ENCODE measurements at regions not wholly inside any gene's neighbourhood (a gene's known extent, or its start where the extent isn't known, plus 50 kb on each side); places are given as distances from the start of the nearest gene placed in this dataset.

- TF ChIP-seq POLR2AphosphoS5 (IDR thresholded peaks at IDR 0.05): no peak
- TF ChIP-seq, protein P1, sequence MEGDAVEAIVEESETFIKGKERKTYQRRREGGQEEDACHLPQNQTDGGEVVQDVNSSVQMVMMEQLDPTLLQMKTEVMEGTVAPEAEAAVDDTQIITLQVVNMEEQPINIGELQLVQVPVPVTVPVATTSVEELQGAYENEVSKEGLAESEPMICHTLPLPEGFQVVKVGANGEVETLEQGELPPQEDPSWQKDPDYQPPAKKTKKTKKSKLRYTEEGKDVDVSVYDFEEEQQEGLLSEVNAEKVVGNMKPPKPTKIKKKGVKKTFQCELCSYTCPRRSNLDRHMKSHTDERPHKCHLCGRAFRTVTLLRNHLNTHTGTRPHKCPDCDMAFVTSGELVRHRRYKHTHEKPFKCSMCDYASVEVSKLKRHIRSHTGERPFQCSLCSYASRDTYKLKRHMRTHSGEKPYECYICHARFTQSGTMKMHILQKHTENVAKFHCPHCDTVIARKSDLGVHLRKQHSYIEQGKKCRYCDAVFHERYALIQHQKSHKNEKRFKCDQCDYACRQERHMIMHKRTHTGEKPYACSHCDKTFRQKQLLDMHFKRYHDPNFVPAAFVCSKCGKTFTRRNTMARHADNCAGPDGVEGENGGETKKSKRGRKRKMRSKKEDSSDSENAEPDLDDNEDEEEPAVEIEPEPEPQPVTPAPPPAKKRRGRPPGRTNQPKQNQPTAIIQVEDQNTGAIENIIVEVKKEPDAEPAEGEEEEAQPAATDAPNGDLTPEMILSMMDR (IDR thresholded peaks at IDR 0.05 in 8 of 11, conservative IDR thresholded peaks at IDR 0.05 in 3 of 11): no peak
- intact Hi-C loops (cut with DNase I; ENCODE audit: low total_unique reads): no loop called here
- no peaks in the 10 kb centered on the region for H3K36me3 ChIP-seq
- H3K27me3 ChIP-seq (replicated peaks in 1 of 7): no peaks in the 10 kb centered on the region
- no peak for DNase-seq
- peaks cover 0 to 17% (median 0%) of the 10 kb centered on the region in 8 donors for H3K9me3 ChIP-seq
- H3K27ac ChIP-seq: no peak overlapping the region
- no peak overlapping the region for H3K4me3 ChIP-seq
- 87 to 90% (median 89%) methylated on average over 5 of the region's 5 CpGs for WGBS, 5 donors
- no peaks in the 10 kb centered on the region for H3K4me1 ChIP-seq
Observed at GRCh38 chr3:159443266-159443665, 545.4 kb upstream of the IL12A start.

DNA sequence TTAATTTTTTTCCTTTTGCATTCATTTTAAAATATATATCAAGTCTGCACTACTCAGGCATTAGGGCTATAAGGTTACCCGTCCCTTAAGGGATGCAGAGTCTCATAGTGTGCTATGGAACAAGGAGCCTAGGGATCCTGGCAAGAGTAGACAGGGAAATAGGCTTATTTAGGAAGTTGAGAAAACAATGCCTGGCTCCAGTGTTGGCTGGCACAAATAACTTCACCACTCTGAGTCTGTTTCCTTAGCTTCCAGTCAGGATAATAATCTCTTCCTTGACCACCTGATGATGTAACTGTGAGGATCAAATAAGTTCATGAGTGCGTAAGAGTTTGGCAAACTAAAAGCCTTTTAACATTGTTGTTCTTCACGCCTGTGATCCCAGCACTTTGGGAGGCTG, 540.8 kb upstream of the IL12A start:
- intact Hi-C loops (cut with DNase I; ENCODE audit: low total_unique reads): no loop called here
- 62 to 74% (median 65%) methylated on average over 3 of the region's 3 CpGs for WGBS, 5 donors
- TF ChIP-seq POLR2A (IDR thresholded peaks at IDR 0.05) (no peak), POLR2AphosphoS5 (IDR thresholded peaks at IDR 0.05) (no peak)
- H3K27ac ChIP-seq: no peak overlapping the region
- DNase-seq: no peak
- H3K9me3 ChIP-seq: peaks cover 0 to 5% (median 0%) of the 10 kb centered on the region in 8 donors
- H3K4me1 ChIP-seq: no peaks in the 10 kb centered on the region
- no peak overlapping the region for H3K4me3 ChIP-seq
- H3K36me3 ChIP-seq: no peaks in the 10 kb centered on the region
- H3K27me3 ChIP-seq (replicated peaks in 1 of 7): no peaks in the 10 kb centered on the region

DNA sequence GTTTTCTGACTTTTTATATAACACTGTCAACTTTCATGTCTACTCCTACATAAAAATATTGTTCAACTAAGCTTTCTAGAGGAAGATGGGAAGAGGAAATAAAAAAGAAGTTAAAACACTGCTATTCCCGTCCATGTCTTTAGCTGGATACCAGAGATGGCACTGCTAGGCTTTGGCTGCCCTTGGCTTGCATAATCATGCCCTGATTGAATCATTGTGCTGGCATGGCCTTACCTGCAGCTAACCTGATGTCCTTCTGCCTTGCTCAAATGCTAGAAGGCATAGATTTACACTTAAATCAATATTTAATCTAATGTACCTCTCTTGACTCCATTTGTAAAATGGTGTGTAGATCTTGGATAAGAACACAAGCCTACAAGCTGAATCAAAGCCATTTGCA, 539.7 kb upstream of the IL12A start:
- H3K27ac ChIP-seq: no peak overlapping the region
- intact Hi-C loops (cut with DNase I; ENCODE audit: low total_unique reads): no loop called here
- no peak for DNase-seq

DNA sequence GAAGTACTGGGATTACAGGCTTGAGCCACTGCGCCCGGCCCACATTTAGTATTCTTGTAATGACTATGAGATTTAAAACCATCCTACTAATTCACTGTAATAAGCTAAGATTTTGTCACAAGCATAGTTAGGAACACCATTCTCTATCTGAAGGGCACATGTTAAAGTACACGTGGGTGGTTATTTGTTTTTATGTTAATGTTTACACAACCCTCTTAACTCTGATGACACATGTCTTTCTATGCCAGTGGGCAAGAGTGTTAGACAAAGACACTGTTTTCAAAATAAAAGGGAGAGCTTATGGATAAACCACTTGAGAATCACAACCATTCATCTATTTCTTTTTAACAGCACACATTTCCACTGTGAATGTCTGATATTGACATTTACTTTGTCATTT, 537.6 kb upstream of the IL12A start:
- no peaks in the 10 kb centered on the region for H3K27me3 ChIP-seq (replicated peaks in 1 of 7)
- no peak overlapping the region for H3K27ac ChIP-seq
- DNase-seq: no peak
- no peaks in the 10 kb centered on the region for H3K36me3 ChIP-seq
- 80 to 93% (median 89%) methylated on average over 3 of the region's 3 CpGs for WGBS, 5 donors
- no peaks in the 10 kb centered on the region for H3K9me3 ChIP-seq
- intact Hi-C loops (cut with DNase I; ENCODE audit: low total_unique reads): no loop called here
- H3K4me3 ChIP-seq: no peak overlapping the region
- H3K4me1 ChIP-seq: no peaks in the 10 kb centered on the region
- TF ChIP-seq, protein P1 (IDR thresholded peaks at IDR 0.05 in 8 of 11, conservative IDR thresholded peaks at IDR 0.05 in 3 of 11): no peak
- no peak for TF ChIP-seq POLR2A (IDR thresholded peaks at IDR 0.05)
- TF ChIP-seq POLR2AphosphoS5 (IDR thresholded peaks at IDR 0.05): no peak

More for the DNA sequence above, 539.7 kb upstream of the IL12A start:
- no peaks in the 10 kb centered on the region for H3K36me3 ChIP-seq
- TF ChIP-seq POLR2A (IDR thresholded peaks at IDR 0.05): no peak
- no peak overlapping the region for H3K4me3 ChIP-seq
- no peaks in the 10 kb centered on the region for H3K27me3 ChIP-seq (replicated peaks in 1 of 7)
- 62 to 85% (median 75%) methylated on average over 1 of the region's 1 CpG for WGBS, 5 donors
- peaks cover 0 to 5% (median 0%) of the 10 kb centered on the region in 8 donors for H3K9me3 ChIP-seq
- no peaks in the 10 kb centered on the region for H3K4me1 ChIP-seq

DNA sequence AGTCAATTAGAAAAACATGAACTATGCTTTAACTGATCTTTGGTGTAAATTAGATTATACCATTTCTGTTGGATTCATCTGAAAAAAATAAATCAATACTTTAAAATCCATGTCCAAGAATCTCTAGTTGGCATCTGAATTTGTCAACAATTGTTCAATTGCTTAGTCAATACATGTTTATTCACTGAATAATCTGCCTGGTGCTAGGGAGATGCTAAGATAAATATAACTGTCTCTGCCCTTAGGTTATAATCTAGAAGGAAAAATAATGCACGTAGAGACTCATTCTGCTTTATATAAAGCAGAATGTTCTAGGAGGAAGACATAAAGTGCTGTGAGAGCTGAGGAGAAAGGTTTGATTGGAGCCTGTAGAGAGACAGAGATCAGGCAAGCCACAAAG, 537.2 kb upstream of the IL12A start:
- Histone ChIP-seq H3K36me3 (no peaks in the 10 kb centered on the region), H3K4me3 (no peak overlapping the region), H3K4me1 (no peaks in the 10 kb centered on the region), H3K27ac (no peak overlapping the region), H3K27me3 (replicated peaks in 1 of 7) (no peaks in the 10 kb centered on the region), H3K9me3 (no peaks in the 10 kb centered on the region)
- intact Hi-C loops (cut with DNase I; ENCODE audit: low total_unique reads): no loop called here
- no peak for DNase-seq
- TF ChIP-seq, protein P1 (IDR thresholded peaks at IDR 0.05 in 8 of 11, conservative IDR thresholded peaks at IDR 0.05 in 3 of 11): no peak
- TF ChIP-seq POLR2AphosphoS5 (IDR thresholded peaks at IDR 0.05) (no peak), POLR2A (IDR thresholded peaks at IDR 0.05) (no peak)
- 71 to 88% (median 82%) methylated on average over 1 of the region's 1 CpG for WGBS, 5 donors

All from spleen (tissue), 11 donors.